KMS-11 (cell line): ENCODE measurements at regions not wholly inside any gene's neighbourhood (a gene's known extent, or its start where the extent isn't known, plus 50 kb on each side); places are given as distances from the start of the nearest gene placed in this dataset.

Experiments used
- H2AFZ ChIP-seq: fragments of 200-600 bp; sonication (generic); 2 replicates; pipeline ENCODE4 v1.6.1; 2016; ENCODE audit warnings: antibody characterized with exemption, mixed run types, low read depth
- H3K27ac ChIP-seq: fragments of 200-600 bp; sonication (generic); 2 replicates; pipeline ENCODE4 v1.6.1; 2016; ENCODE audit warnings: mild to moderate bottlenecking, mixed run types
- H3K27me3 ChIP-seq: fragments of 200-600 bp; sonication (generic); 2 replicates; pipeline ENCODE4 v1.6.1; 2017; ENCODE audit warnings: mild to moderate bottlenecking, low read depth, mixed run types, moderate library complexity; ENCODE audit not compliant: insufficient read depth
- H3K36me3 ChIP-seq: fragments of 200-600 bp; sonication (generic); 2 replicates; pipeline ENCODE4 v1.6.1; 2017; ENCODE audit warnings: mild to moderate bottlenecking, mixed run types; ENCODE audit not compliant: insufficient read depth
- H3K4me1 ChIP-seq: fragments of 200-600 bp; sonication (generic); 2 replicates; pipeline ENCODE4 v1.6.1; 2016; ENCODE audit warnings: mild to moderate bottlenecking, low read depth, mixed run types; ENCODE audit not compliant: poor library complexity, severe bottlenecking
- H3K4me2 ChIP-seq: fragments of 200-600 bp; sonication (generic); 2 replicates; pipeline ENCODE4 v1.7.0; 2016; ENCODE audit warnings: mild to moderate bottlenecking, mixed run types
- H3K4me3 ChIP-seq: fragments of 200-600 bp; sonication (generic); IDR thresholded peaks from 2 replicates; pipeline ENCODE4 v1.6.1; 2017; ENCODE audit warnings: low read depth, low read length, mixed read lengths; ENCODE audit not compliant: insufficient read depth
- H3K79me2 ChIP-seq: fragments of 200-600 bp; sonication (generic); 2 replicates; pipeline ENCODE4 v1.6.1; 2016; ENCODE audit warnings: low read depth, mixed run types; ENCODE audit not compliant: insufficient read depth
- H3K9ac ChIP-seq: fragments of 200-600 bp; sonication (generic); 2 replicates; pipeline ENCODE4 v1.6.1; 2016; ENCODE audit warnings: mild to moderate bottlenecking, mixed run types
- H4K20me1 ChIP-seq: fragments of 200-600 bp; sonication (generic); 2 replicates; pipeline ENCODE4 v1.6.1; 2016; ENCODE audit warnings: mild to moderate bottlenecking, mixed run types; ENCODE audit not compliant: insufficient read depth
- CTCF ChIP-seq: fragments of 200-600 bp; sonication (generic); conservative IDR thresholded peaks from 2 replicates; pipeline ENCODE4 v1.6.1; 2017; ENCODE audit warnings: low read depth, mild to moderate bottlenecking, antibody characterized with exemption, low read length, moderate library complexity, mixed read lengths

GRCh38 chr2:136637402-136637801, 127.9 kb upstream of the THSD7B start:
- Histone ChIP-seq H3K36me3 (no peaks in the 10 kb centered on the region), H3K4me3 (no peak overlapping the region), H3K4me2 (no peak overlapping the region), H3K27me3 (no peaks in the 10 kb centered on the region), H2AFZ (no peak overlapping the region), H3K4me1 (no peaks in the 10 kb centered on the region), H3K27ac (no peak overlapping the region), H3K9ac (no peak overlapping the region), H3K79me2 (no peaks in the 10 kb centered on the region), H4K20me1 (no peaks in the 10 kb centered on the region)
- no peak for TF ChIP-seq CTCF

DNA sequence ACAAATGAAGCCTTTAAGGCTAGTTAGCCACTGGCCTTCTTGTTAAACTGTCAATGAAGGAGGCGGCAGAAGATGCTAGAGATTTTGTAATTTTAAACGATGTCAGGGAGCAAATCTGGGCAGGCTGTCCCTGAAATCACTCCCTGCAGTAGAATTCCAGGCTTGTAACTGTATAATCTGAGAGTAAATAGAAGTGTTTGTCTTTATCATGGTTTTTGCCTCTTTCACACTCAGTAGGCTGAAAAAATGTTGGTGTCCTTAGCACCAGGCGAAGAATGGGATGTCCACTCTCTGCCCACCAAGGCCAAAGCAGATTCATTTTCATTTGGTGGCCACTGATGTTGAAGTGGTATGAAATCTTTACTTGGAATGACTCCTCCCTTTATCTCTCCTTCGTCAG, 136.9 kb upstream of the THSD7B start:
- H4K20me1 ChIP-seq: no peaks in the 10 kb centered on the region
- H3K4me2 ChIP-seq: no peak overlapping the region
- no peaks in the 10 kb centered on the region for H3K79me2 ChIP-seq
- H3K4me3 ChIP-seq: no peak overlapping the region
- H2AFZ ChIP-seq: no peak overlapping the region
- no peaks in the 10 kb centered on the region for H3K36me3 ChIP-seq
- no peak for TF ChIP-seq CTCF
- no peak overlapping the region for H3K9ac ChIP-seq
- H3K27me3 ChIP-seq: no peaks in the 10 kb centered on the region
- H3K27ac ChIP-seq: no peak overlapping the region
- no peaks in the 10 kb centered on the region for H3K4me1 ChIP-seq

DNA sequence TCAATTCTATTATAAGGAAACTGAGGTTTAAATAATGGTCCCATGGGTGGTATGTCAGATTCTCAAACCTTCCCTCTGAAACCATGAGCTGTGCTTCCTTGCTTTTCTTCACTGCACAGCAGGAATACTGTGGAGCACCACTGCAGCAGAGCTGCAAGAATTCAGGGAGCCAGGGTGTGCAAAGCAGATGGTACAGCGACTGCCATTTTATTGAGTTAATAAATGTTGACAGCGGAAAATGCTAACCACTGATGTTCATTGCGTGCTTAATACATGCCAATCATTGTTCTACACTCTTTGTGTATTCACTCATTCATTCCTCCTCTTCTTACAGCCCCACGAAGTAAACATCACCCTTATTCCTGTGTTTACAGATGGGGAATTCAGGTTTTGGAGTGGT, 152.2 kb upstream of the THSD7B start:
- Histone ChIP-seq H3K9ac (no peak overlapping the region), H4K20me1 (no peaks in the 10 kb centered on the region), H3K4me1 (no peaks in the 10 kb centered on the region), H3K27me3 (no peaks in the 10 kb centered on the region), H2AFZ (no peak overlapping the region), H3K4me3 (no peak overlapping the region), H3K36me3 (no peaks in the 10 kb centered on the region), H3K79me2 (no peaks in the 10 kb centered on the region), H3K4me2 (no peak overlapping the region), H3K27ac (no peak overlapping the region)
- no peak for TF ChIP-seq CTCF

- Histone ChIP-seq H3K4me1 (no peaks in the 10 kb centered on the region), H4K20me1 (no peaks in the 10 kb centered on the region), H2AFZ (no peak overlapping the region), H3K27me3 (no peaks in the 10 kb centered on the region), H3K27ac (no peak overlapping the region), H3K4me2 (no peak overlapping the region), H3K79me2 (no peaks in the 10 kb centered on the region), H3K4me3 (no peak overlapping the region), H3K9ac (no peak overlapping the region), H3K36me3 (no peaks in the 10 kb centered on the region)
- TF ChIP-seq CTCF: no peak
Observed at GRCh38 chr2:136612079-136612478, 153.3 kb upstream of the THSD7B start.

GRCh38 chr2:136611451-136611850, 153.9 kb upstream of the THSD7B start:
- no peaks in the 10 kb centered on the region for H3K79me2 ChIP-seq
- H3K4me3 ChIP-seq: no peak overlapping the region
- no peaks in the 10 kb centered on the region for H4K20me1 ChIP-seq
- H3K27me3 ChIP-seq: no peaks in the 10 kb centered on the region
- H2AFZ ChIP-seq: no peak overlapping the region
- no peaks in the 10 kb centered on the region for H3K36me3 ChIP-seq
- no peak overlapping the region for H3K9ac ChIP-seq
- H3K27ac ChIP-seq: no peak overlapping the region
- H3K4me1 ChIP-seq: no peaks in the 10 kb centered on the region
- no peak for TF ChIP-seq CTCF
- no peak overlapping the region for H3K4me2 ChIP-seq
